ENCODE measurements at regions not wholly inside any gene's neighbourhood (a gene's known extent, or its start where the extent isn't known, plus 50 kb on each side); places are given as distances from the start of the nearest gene placed in this dataset.
A peak's percentile ranks its signal among the peaks of the same experiment; 100 is the strongest.
"Not testable (repeated sequence)": the region's sequence is repeated elsewhere in the genome, so short reads cannot be mapped to it uniquely, and the experiment has no call there.

DNA sequence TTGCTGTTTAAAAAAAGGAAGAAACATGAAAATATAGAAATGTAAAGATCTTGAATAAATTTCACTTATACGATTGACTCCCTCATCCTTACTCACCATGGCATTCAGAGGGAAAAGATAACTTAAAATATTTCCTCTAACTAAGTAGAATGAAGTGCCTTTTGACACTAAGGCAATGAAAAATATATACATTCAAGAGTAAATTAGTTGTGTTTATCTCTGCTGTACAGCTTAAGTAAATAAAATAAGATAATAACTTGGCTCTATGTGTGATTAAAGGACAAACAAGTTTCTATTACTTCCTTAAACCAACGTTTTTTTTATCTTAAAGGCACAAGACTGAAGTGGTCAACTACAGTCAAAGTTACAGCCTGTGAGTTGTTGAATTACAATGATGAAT is 142.3 kb upstream of the LRRTM4 start:
- Histone ChIP-seq H3K4me1 (ENCODE audit: control insufficient read depth in 5 of 5, insufficient read depth in 5 of 5, low read length in 5 of 5) (peaks cover 0 to 24% (median 4%) of the 10 kb centered on the region in 5 donors), H3K36me3 (ENCODE audit: control insufficient read depth in 4 of 4, insufficient read depth in 4 of 4, low read length in 4 of 4) (no peaks in the 10 kb centered on the region), H3K27me3 (ENCODE audit: control insufficient read depth in 3 of 3, insufficient read depth in 3 of 3, low read length in 2 of 3) (no peaks in the 10 kb centered on the region), H3K4me3 (no peak overlapping the region), H3K27ac (ENCODE audit: low read depth in 1 of 2, low read length in 1 of 2) (no peak overlapping the region), H3K9me3 (ENCODE audit: control insufficient read depth in 4 of 4, insufficient read depth in 3 of 4, low read length in 3 of 4) (no peaks in the 10 kb centered on the region), H3K9ac (ENCODE audit: insufficient read depth in 1 of 2, low read length in 2 of 2) (no peak overlapping the region)
- ATAC-seq (ENCODE audit: insufficient read depth, low FRiP score) (no peak), DNase-seq (peak in 2 of 3 donors; percentile 80 to 84)
- 31 to 42% methylated on average over 2 of the region's 2 CpGs for WGBS, 2 donors
- TF ChIP-seq, protein P1, sequence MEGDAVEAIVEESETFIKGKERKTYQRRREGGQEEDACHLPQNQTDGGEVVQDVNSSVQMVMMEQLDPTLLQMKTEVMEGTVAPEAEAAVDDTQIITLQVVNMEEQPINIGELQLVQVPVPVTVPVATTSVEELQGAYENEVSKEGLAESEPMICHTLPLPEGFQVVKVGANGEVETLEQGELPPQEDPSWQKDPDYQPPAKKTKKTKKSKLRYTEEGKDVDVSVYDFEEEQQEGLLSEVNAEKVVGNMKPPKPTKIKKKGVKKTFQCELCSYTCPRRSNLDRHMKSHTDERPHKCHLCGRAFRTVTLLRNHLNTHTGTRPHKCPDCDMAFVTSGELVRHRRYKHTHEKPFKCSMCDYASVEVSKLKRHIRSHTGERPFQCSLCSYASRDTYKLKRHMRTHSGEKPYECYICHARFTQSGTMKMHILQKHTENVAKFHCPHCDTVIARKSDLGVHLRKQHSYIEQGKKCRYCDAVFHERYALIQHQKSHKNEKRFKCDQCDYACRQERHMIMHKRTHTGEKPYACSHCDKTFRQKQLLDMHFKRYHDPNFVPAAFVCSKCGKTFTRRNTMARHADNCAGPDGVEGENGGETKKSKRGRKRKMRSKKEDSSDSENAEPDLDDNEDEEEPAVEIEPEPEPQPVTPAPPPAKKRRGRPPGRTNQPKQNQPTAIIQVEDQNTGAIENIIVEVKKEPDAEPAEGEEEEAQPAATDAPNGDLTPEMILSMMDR (IDR thresholded peaks at IDR 0.05; ENCODE audit: control extremely low read depth, extremely low read depth) = no peak

- peaks cover 0 to 24% (median 4%) of the 10 kb centered on the region in 5 donors for H3K4me1 ChIP-seq (ENCODE audit: control insufficient read depth in 5 of 5, insufficient read depth in 5 of 5, low read length in 5 of 5)
- DNase-seq (no peak), ATAC-seq (ENCODE audit: insufficient read depth, low FRiP score) (no peak)
- no peaks in the 10 kb centered on the region for H3K27me3 ChIP-seq (ENCODE audit: control insufficient read depth in 3 of 3, insufficient read depth in 3 of 3, low read length in 2 of 3)
- no peaks in the 10 kb centered on the region for H3K9me3 ChIP-seq (ENCODE audit: control insufficient read depth in 4 of 4, insufficient read depth in 3 of 4, low read length in 3 of 4)
- no peaks in the 10 kb centered on the region for H3K36me3 ChIP-seq (ENCODE audit: control insufficient read depth in 4 of 4, insufficient read depth in 4 of 4, low read length in 4 of 4)
- no peak overlapping the region for H3K9ac ChIP-seq (ENCODE audit: insufficient read depth in 1 of 2, low read length in 2 of 2)
- WGBS, 2 donors = 75 to 79% methylated on average over 7 of the region's 7 CpGs
- no peak overlapping the region for H3K4me3 ChIP-seq
- H3K27ac ChIP-seq (ENCODE audit: low read depth in 1 of 2, low read length in 1 of 2) = no peak overlapping the region
- TF ChIP-seq, protein P1 (IDR thresholded peaks at IDR 0.05; ENCODE audit: control extremely low read depth, extremely low read depth) = no peak
Measured at GRCh38 chr2:77666251-77666980, 144.2 kb upstream of the LRRTM4 start.

- H3K27me3 ChIP-seq (ENCODE audit: control insufficient read depth in 3 of 3, insufficient read depth in 3 of 3, low read length in 2 of 3); H3K9ac ChIP-seq (ENCODE audit: insufficient read depth in 1 of 2, low read length in 2 of 2); H3K4me3 ChIP-seq; H3K27ac ChIP-seq (ENCODE audit: low read depth in 1 of 2, low read length in 1 of 2); H3K36me3 ChIP-seq (ENCODE audit: control insufficient read depth in 4 of 4, insufficient read depth in 4 of 4, low read length in 4 of 4); H3K9me3 ChIP-seq (ENCODE audit: control insufficient read depth in 4 of 4, insufficient read depth in 3 of 4, low read length in 3 of 4); H3K4me1 ChIP-seq (ENCODE audit: control insufficient read depth in 5 of 5, insufficient read depth in 5 of 5, low read length in 5 of 5): not testable (repeated sequence)
- WGBS, 2 donors = 32 to 68% methylated on average over 6 of the region's 6 CpGs
- DNase-seq (peak; percentile 11 to 59 (median 40)), ATAC-seq (ENCODE audit: insufficient read depth, low FRiP score) (peak; percentile 53)
Measured at GRCh38 chr2:77684543-77685319, 162.6 kb upstream of the LRRTM4 start.

DNA sequence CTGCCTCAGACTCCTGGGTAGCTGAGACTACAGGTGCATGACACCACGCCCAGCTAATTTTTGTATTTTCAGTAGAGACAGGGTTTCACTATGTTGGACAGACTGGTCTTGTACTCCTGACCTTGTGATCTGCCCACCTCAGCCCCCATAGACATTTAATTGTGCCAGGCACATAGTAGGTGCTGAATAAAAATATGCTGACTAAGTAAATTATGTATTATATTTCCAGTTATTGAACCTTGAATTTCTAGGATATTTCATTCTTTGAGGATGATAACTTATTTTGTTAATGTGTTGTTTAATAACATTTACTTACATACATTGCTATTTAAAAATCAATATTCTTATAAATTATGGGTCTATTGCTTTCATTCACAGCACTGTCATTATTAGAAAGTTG is 190.4 kb upstream of the LRRTM4 start:
- Histone ChIP-seq H3K9me3 (ENCODE audit: control insufficient read depth in 4 of 4, insufficient read depth in 3 of 4, low read length in 3 of 4) (no peaks in the 10 kb centered on the region), H3K36me3 (ENCODE audit: control insufficient read depth in 4 of 4, insufficient read depth in 4 of 4, low read length in 4 of 4) (no peaks in the 10 kb centered on the region), H3K9ac (ENCODE audit: insufficient read depth in 1 of 2, low read length in 2 of 2) (no peak overlapping the region), H3K27me3 (ENCODE audit: control insufficient read depth in 3 of 3, insufficient read depth in 3 of 3, low read length in 2 of 3) (no peaks in the 10 kb centered on the region), H3K4me1 (ENCODE audit: control insufficient read depth in 5 of 5, insufficient read depth in 5 of 5, low read length in 5 of 5) (no peaks in the 10 kb centered on the region), H3K4me3 (no peak overlapping the region), H3K27ac (ENCODE audit: low read depth in 1 of 2, low read length in 1 of 2) (no peak overlapping the region)
- WGBS, 2 donors = 84 to 87% methylated on average over 1 of the region's 1 CpG
- TF ChIP-seq, protein P1 (IDR thresholded peaks at IDR 0.05; ENCODE audit: control extremely low read depth, extremely low read depth) = no peak
- DNase-seq = no peak
- no peak for ATAC-seq (ENCODE audit: insufficient read depth, low FRiP score)

Measured in lung (tissue), 11 donors.